PC-3 (cell line): ENCODE measurements at regions not wholly inside any gene's neighbourhood (a gene's known extent, or its start where the extent isn't known, plus 50 kb on each side); places are given as distances from the start of the nearest gene placed in this dataset.

ENCODE experiments used
- ATAC-seq: fragments of 200-7000 bp; cut with Tn5 transposase; 2 replicates; pipeline ENCODE4 v1.9.1; 2020; ENCODE audit warnings: mild to moderate bottlenecking, moderate library complexity
- BruUV-seq: library from RNA; stranded (reverse); fragments of 400-500 nt; replicated peaks from 2 replicates; lab custom pipeline; 2021; lab: Mats Ljungman, UMichigan
- CTCF ChIA-PET: fragments of 300-600 bp; sonication (Branson Sonifier 250); formaldehyde crosslinking; loops from one replicate; lab custom pipeline; 2022; ENCODE audit warnings: antibody characterized with exemption; lab: Charles Lee
- POLR2A ChIA-PET: fragments of 300-600 bp; sonication (Branson Sonifier 250); formaldehyde crosslinking; loops from one replicate; lab custom pipeline; 2022; ENCODE audit warnings: antibody characterized with exemption; ENCODE audit not compliant: unreplicated experiment; lab: Charles Lee
- DNase-seq: peaks from one replicate; pipeline ENCODE4 v3.0.0-alpha.2; 2015
- H2AFZ ChIP-seq: fragments of 300-600 bp; sonication (generic); 2 replicates; pipeline ENCODE4 v1.6.0; 2016; ENCODE audit warnings: antibody characterized with exemption, low read length
- H3F3A ChIP-seq: fragments of 300-600 bp; sonication (generic); one replicate; pipeline ENCODE4 v1.6.0; 2017; ENCODE audit warnings: antibody characterized with exemption, low read length, control low read depth, mild to moderate bottlenecking; ENCODE audit not compliant: unreplicated experiment
- H3K27ac ChIP-seq: fragments of 300-600 bp; sonication (generic); 2 replicates; pipeline ENCODE4 v1.5.1; 2016; ENCODE audit warnings: mild to moderate bottlenecking, low read length
- H3K27me3 ChIP-seq: fragments of 300-600 bp; sonication (generic); 2 replicates; pipeline ENCODE4 v1.6.1; 2016; ENCODE audit warnings: low read length, mixed read lengths
- H3K36me3 ChIP-seq: fragments of 300-600 bp; sonication (generic); 2 replicates; pipeline ENCODE4 v1.6.1; 2016; ENCODE audit warnings: low read depth, mixed run types, low read length, mixed read lengths
- H3K4me1 ChIP-seq: fragments of 300-600 bp; sonication (generic); 2 replicates; pipeline ENCODE4 v1.5.1; 2016; ENCODE audit warnings: low read length; ENCODE audit not compliant: insufficient read depth
- H3K4me2 ChIP-seq: fragments of 300-600 bp; sonication (generic); 2 replicates; pipeline ENCODE4 v1.6.0; 2016; ENCODE audit warnings: low read length
- H3K4me3 ChIP-seq: fragments of 300-600 bp; sonication (generic); 2 replicates; pipeline ENCODE4 v1.5.1; 2016; ENCODE audit warnings: mild to moderate bottlenecking, low read length, mixed read lengths
- H3K79me2 ChIP-seq: fragments of 300-600 bp; sonication (generic); 2 replicates; pipeline ENCODE4 v1.6.1; 2017; ENCODE audit warnings: low read length, mixed read lengths
- H3K9ac ChIP-seq: fragments of 300-600 bp; sonication (generic); 2 replicates; pipeline ENCODE4 v1.6.0; 2016; ENCODE audit warnings: mild to moderate bottlenecking, low read length
- H3K9me2 ChIP-seq: fragments of 300-600 bp; sonication (generic); replicated peaks from 2 replicates; pipeline ENCODE4 v1.6.1; 2016; ENCODE audit warnings: mixed run types, low read length, mixed read lengths
- H3K9me3 ChIP-seq: fragments of 300-600 bp; sonication (generic); 2 replicates; pipeline ENCODE4 v1.6.1; 2016; ENCODE audit warnings: low read length, mixed read lengths
- H4K20me1 ChIP-seq: fragments of 300-600 bp; sonication (generic); 2 replicates; pipeline ENCODE4 v1.6.1; 2016; ENCODE audit warnings: low read length, mixed read lengths
- EZH2 ChIP-seq: fragments of 300-600 bp; sonication (generic); IDR thresholded peaks from one replicate; pipeline ENCODE4 v1.6.1; 2017; ENCODE audit warnings: antibody characterized with exemption, mild to moderate bottlenecking, low read length; ENCODE audit not compliant: unreplicated experiment
- EZH2phosphoT487 ChIP-seq: fragments of 300-600 bp; sonication (generic); IDR thresholded peaks from 2 replicates; pipeline ENCODE4 v1.6.1; 2018; ENCODE audit warnings: mild to moderate bottlenecking, antibody characterized with exemption, low read length, borderline replicate concordance
- intact Hi-C: fragments of 100-400 bp; cut with micrococcal nuclease; formaldehyde crosslinking; loops from 2 replicates; pipeline ENCODE4 v1.9.0; 2023
- TF ChIP-seq, protein P1 (sequence below): fragments of 300-600 bp; sonication (generic); conservative IDR thresholded peaks from 2 replicates; pipeline ENCODE4 v1.5.1; 2017; ENCODE audit warnings: antibody characterized with exemption, low read depth, mild to moderate bottlenecking, low read length

DNA sequence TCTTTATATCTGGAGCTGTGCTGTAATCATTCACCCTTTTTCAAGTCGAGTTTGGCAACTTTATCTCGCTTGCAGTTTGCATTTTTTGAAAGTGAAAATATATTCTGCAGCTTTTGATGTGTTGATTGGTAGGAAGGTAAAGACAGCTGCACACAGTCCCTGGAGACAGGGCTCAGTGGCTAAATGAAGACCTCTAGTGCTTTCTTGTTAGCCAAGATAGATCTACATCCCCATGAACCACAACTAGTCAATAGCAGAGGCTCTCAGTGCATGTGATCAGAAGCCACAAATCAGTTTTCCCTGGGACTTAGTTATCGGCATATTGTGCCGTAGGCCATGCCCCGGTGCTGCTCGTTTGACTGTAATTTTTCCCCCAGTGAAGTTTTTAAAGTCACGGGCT lies 587.7 kb upstream of the PITX2 start:
- Histone ChIP-seq H3K4me1 (no peaks in the 10 kb centered on the region), H4K20me1 (no peaks in the 10 kb centered on the region), H2AFZ (no peak overlapping the region), H3K4me2 (no peak overlapping the region), H3K9ac (no peak overlapping the region), H3K36me3 (no peaks in the 10 kb centered on the region), H3K4me3 (no peak overlapping the region), H3K9me3 (no peaks in the 10 kb centered on the region), H3K79me2 (no peaks in the 10 kb centered on the region), H3K27ac (no peak overlapping the region), H3F3A (no peaks in the 10 kb centered on the region), H3K27me3 (peaks cover 28% of the 10 kb centered on the region), H3K9me2 (no peaks in the 10 kb centered on the region)
- ATAC-seq (no peak), DNase-seq (no peak)
- BruUV-seq = no TSS peak
- TF ChIP-seq EZH2 = no peak
- TF ChIP-seq, protein P1, sequence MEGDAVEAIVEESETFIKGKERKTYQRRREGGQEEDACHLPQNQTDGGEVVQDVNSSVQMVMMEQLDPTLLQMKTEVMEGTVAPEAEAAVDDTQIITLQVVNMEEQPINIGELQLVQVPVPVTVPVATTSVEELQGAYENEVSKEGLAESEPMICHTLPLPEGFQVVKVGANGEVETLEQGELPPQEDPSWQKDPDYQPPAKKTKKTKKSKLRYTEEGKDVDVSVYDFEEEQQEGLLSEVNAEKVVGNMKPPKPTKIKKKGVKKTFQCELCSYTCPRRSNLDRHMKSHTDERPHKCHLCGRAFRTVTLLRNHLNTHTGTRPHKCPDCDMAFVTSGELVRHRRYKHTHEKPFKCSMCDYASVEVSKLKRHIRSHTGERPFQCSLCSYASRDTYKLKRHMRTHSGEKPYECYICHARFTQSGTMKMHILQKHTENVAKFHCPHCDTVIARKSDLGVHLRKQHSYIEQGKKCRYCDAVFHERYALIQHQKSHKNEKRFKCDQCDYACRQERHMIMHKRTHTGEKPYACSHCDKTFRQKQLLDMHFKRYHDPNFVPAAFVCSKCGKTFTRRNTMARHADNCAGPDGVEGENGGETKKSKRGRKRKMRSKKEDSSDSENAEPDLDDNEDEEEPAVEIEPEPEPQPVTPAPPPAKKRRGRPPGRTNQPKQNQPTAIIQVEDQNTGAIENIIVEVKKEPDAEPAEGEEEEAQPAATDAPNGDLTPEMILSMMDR = no peak
- ChIA-PET POLR2A (no interaction called here), CTCF (no interaction called here)
- intact Hi-C loops = no loop called here

DNA sequence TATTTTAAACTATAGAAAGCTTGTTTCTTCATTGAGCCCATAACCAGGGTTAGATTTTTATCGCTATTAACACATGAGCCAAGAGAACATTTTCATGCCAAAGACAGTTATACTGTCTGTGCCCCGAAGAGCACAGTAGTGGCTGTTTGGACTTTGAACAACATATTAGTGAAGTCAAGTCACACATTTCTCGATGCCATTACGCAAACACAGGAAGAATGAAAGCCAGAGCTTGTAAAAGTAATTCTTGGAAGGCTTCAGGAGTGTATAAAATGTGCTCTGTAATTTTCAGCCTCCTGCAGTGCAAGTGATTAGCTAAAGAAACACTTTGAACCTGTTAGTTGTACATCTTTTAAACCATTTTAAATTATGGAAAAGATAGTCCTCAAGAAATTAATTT lies 590.7 kb upstream of the PITX2 start:
- Histone ChIP-seq H3K27ac (no peak overlapping the region), H3K79me2 (no peaks in the 10 kb centered on the region), H3K36me3 (no peaks in the 10 kb centered on the region)

DNA sequence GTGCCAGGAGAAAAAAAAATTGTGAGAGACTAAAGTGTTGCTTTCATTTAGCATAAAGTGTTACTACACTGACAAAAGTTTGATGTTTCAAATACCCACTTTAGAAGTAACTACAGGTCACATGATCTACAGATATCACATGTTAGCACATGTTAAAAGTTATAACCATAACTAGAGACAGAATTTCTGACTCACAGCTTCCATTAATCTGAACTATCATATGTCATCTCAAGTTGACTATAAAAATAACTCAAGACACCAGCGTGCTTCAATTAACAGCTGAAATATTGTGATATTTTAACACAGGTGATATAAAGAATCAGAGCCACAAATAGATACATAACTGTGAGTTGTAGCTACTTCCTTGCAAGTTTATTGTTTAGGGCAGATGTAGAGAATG lies 591.5 kb upstream of the PITX2 start:
- CTCF ChIA-PET = no interaction called here
- BruUV-seq = no TSS peak
- no peak for ATAC-seq
- H3K4me1 ChIP-seq = no peaks in the 10 kb centered on the region
- H3F3A ChIP-seq = no peaks in the 10 kb centered on the region
- H3K36me3 ChIP-seq = no peaks in the 10 kb centered on the region
- intact Hi-C loops = no loop called here
- H3K9me2 ChIP-seq = no peaks in the 10 kb centered on the region
- no peak overlapping the region for H3K4me2 ChIP-seq
- H3K4me3 ChIP-seq = no peak overlapping the region
- H3K9ac ChIP-seq = no peak overlapping the region
- no peak overlapping the region for H2AFZ ChIP-seq
- H4K20me1 ChIP-seq = no peaks in the 10 kb centered on the region
- H3K27me3 ChIP-seq = peaks cover 22% of the 10 kb centered on the region
- TF ChIP-seq, protein P1 = no peak
- TF ChIP-seq EZH2 (no peak), EZH2phosphoT487 (no peak)
- DNase-seq = no peak
- no peak overlapping the region for H3K27ac ChIP-seq
- POLR2A ChIA-PET = no interaction called here
- H3K79me2 ChIP-seq = no peaks in the 10 kb centered on the region
- H3K9me3 ChIP-seq = no peaks in the 10 kb centered on the region

More for the DNA sequence above, 590.7 kb upstream of the PITX2 start:
- no TSS peak for BruUV-seq
- POLR2A ChIA-PET = no interaction called here
- TF ChIP-seq EZH2phosphoT487 = no peak
- TF ChIP-seq, protein P1 = no peak
- TF ChIP-seq EZH2 = no peak
- no peaks in the 10 kb centered on the region for H3F3A ChIP-seq
- no peak overlapping the region for H3K4me3 ChIP-seq
- no peak overlapping the region for H2AFZ ChIP-seq
- ATAC-seq (no peak), DNase-seq (no peak)
- H3K4me1 ChIP-seq = no peaks in the 10 kb centered on the region
- no peaks in the 10 kb centered on the region for H4K20me1 ChIP-seq
- CTCF ChIA-PET = no interaction called here
- no peaks in the 10 kb centered on the region for H3K9me3 ChIP-seq
- no peak overlapping the region for H3K4me2 ChIP-seq
- no peak overlapping the region for H3K9ac ChIP-seq
- intact Hi-C loops = no loop called here
- H3K9me2 ChIP-seq = no peaks in the 10 kb centered on the region
- peaks cover 22% of the 10 kb centered on the region for H3K27me3 ChIP-seq
